GM12872 (cell line): ENCODE measurements at regions not wholly inside any gene's neighbourhood (a gene's known extent, or its start where the extent isn't known, plus 50 kb on each side); places are given as distances from the start of the nearest gene placed in this dataset.

ENCODE experiments used
- TF ChIP-seq, protein P1 (sequence below): IDR thresholded peaks from 3 replicates; pipeline ENCODE4 v1.5.1; 2011; ENCODE audit warnings: low read depth, mild to moderate bottlenecking, low read length, moderate library complexity; ENCODE audit not compliant: insufficient read depth

DNA sequence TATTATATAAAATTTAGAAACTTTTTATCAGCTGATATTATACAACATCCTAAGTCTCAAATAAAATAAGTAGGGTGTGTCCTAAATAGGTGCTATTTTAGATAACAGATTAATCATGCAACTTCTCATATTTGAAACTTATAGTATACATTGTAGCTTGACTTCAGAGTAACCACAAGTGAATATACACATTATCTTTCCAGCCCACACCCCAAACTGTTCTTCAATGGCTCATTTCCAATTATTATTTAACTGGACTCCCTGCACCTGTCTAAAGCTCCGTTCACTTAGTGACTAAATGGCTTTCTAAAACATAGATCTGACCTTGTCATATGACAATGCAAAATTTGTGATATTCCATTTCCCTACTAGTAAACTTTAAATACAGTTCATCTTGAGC lies 490.9 kb upstream of the RGMB start:
- TF ChIP-seq, protein P1, sequence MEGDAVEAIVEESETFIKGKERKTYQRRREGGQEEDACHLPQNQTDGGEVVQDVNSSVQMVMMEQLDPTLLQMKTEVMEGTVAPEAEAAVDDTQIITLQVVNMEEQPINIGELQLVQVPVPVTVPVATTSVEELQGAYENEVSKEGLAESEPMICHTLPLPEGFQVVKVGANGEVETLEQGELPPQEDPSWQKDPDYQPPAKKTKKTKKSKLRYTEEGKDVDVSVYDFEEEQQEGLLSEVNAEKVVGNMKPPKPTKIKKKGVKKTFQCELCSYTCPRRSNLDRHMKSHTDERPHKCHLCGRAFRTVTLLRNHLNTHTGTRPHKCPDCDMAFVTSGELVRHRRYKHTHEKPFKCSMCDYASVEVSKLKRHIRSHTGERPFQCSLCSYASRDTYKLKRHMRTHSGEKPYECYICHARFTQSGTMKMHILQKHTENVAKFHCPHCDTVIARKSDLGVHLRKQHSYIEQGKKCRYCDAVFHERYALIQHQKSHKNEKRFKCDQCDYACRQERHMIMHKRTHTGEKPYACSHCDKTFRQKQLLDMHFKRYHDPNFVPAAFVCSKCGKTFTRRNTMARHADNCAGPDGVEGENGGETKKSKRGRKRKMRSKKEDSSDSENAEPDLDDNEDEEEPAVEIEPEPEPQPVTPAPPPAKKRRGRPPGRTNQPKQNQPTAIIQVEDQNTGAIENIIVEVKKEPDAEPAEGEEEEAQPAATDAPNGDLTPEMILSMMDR: no peak

DNA sequence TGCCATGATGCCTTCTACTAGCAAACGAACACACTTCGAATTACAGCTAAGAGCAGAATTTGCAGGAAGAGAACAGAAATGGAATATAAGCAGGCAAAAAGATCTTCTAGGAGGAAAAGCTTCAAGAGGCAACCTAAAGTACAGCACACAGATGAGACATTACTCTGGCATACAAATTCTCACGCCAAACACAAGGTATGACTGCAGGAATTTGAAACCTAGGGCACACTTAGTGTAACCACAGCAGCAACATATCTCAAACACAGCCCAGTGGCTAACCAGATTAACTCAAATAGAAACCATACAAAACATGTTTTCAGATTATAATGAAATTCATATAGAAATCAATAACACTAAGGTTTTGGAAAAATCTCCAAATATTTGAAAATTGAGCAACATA lies 481.0 kb upstream of the RGMB start:
- TF ChIP-seq, protein P1: no peak

DNA sequence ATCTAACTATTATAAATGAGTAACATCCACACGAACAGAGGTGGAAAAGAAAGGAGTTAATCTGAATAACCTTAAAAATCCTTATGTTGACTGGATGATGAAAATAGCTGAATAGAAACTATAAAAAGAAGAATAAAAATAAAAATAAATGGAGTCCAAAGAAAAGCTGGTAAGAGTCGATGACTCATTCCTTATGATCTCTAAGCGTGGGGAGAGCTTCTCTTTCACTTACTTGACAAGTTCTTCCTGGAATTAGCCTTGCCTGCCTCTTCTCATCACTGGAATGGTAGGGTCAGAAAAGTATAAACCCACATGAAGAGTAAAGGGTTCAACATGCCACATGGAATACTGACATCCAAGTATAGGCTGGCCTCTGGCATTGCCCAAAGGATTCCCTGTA lies 477.0 kb upstream of the RGMB start:
- TF ChIP-seq, protein P1: no peak

DNA sequence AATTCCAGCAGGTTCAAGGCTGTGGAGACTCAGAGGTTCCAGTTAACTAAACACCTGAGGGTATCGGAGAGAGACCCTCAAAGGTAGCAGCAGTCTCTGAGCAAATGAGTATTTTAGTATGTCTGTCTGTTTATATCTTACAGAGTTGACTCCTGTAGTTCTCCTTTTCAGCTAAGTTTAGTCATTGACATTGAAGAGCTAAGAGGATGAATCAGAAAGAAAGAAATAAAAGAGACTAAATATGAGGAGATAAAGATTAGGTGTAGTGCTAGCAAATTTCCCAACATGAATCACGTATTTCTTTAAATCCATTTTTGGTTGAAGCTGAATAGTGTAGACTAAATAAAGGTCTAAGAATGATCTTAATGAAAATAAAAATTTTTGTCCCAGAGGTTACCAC lies 474.0 kb upstream of the RGMB start:
- TF ChIP-seq, protein P1: no peak

DNA sequence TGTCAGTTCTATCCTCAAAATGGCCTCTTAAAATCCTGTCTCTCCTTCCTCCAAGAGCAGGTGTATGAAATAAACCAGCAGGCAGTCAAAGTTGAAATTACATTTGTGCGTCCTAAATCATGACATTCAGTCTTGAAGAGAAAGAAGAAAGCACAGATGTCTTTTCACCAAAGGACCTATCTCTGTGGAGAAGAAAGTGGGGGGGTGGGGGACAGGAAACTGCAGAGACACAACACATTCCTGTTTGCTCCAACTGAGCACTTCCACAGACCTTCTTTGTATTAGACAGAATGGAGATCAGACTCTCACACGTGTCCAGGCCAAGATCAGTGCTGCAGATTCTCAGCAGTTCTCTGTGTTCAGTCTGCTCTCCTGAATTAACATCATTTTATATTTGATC lies 471.9 kb upstream of the RGMB start:
- TF ChIP-seq, protein P1: no peak

DNA sequence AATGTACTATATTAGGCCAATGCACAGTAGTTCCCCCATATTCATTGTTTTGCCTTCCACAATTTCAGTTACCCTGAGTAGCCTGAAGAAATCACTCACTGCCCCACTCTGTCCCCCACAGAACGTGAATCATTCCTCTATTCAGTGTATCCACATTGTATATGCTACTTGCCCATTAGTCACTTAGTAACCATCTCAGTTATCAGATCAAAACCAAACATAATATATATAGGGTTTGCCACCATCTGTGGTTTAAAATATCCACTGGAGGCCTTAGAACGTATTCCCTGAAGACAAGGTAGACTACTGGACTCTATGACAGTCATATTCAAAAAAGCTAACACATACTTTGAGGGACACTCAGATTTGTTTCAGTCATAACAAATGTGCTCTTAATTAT lies 465.7 kb upstream of the RGMB start:
- TF ChIP-seq, protein P1: no peak

DNA sequence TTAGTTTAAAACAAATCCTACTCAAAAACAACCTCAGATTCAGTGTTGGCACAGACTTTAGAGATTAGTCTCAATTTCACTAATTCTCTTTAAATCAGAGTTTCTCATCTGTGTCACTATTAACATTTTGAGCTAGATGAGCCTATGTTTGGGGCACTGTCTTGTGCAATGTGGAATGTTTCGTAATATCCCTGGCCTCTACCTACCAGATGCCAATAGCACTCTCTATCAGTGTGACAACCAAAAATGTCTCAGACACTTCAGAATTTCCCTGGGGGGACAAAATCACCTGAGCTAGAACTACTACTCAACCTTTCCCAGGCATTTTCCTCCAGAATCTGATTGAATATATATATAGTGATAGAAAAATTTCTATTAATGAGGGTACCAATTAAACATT lies 465.2 kb upstream of the RGMB start:
- TF ChIP-seq, protein P1: no peak

DNA sequence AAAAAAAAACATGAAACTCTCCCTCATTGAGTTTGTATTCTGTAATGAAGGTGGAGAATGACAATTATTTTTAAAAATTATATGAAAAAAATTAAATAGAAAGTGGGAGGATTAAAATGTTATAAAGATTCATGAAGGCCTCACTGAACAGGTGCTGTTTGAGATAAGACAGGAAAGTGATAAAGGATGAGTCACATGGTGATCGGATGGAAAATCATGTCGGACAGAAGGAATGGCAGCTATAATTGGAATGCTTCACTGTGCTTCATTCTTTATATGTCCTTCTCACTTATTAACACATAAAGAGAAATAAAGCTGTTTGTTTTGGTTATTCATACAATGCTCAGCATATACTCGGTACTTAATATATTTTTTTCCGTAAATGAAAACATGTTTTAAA lies 464.5 kb upstream of the RGMB start:
- TF ChIP-seq, protein P1: no peak
